A549 (cell line): ENCODE measurements at regions not wholly inside any gene's neighbourhood (a gene's known extent, or its start where the extent isn't known, plus 50 kb on each side); places are given as distances from the start of the nearest gene placed in this dataset.

Source experiments
- EP300 ChIP-seq, 2 experiments: fragments of >200 bp; sonication (Bioruptor Twin); formaldehyde crosslinking; IDR thresholded peaks; 2 replicates in 1 of 2; 3 replicates in 1 of 2; pipeline ENCODE4 v1.6.1; 2016 to 2017
- HOXB5 ChIP-seq: fragments of 250-450 bp; sonication (Bioruptor Pico); IDR thresholded peaks from 2 replicates; pipeline ENCODE4 v1.5.0; 2020; ENCODE audit warnings: mild to moderate bottlenecking, moderate library complexity
- POLR2A ChIP-seq: IDR thresholded peaks from 2 replicates; pipeline ENCODE4 v1.6.1; 2012; ENCODE audit warnings: mild to moderate bottlenecking, low read length
- RCOR1 ChIP-seq: fragments of 150-350 bp; IDR thresholded peaks from 2 replicates; pipeline ENCODE4 v1.6.1; 2014; ENCODE audit warnings: antibody characterized with exemption, low read length, low read depth
- TF ChIP-seq, protein P1 (sequence below): IDR thresholded peaks from 2 replicates; pipeline ENCODE4 v1.6.1; 2012
- TF ChIP-seq, protein P2 (sequence below): fragments of >200 bp; sonication (Bioruptor Twin); formaldehyde crosslinking; IDR thresholded peaks from 3 replicates; pipeline ENCODE4 v1.5.1; 2016

DNA sequence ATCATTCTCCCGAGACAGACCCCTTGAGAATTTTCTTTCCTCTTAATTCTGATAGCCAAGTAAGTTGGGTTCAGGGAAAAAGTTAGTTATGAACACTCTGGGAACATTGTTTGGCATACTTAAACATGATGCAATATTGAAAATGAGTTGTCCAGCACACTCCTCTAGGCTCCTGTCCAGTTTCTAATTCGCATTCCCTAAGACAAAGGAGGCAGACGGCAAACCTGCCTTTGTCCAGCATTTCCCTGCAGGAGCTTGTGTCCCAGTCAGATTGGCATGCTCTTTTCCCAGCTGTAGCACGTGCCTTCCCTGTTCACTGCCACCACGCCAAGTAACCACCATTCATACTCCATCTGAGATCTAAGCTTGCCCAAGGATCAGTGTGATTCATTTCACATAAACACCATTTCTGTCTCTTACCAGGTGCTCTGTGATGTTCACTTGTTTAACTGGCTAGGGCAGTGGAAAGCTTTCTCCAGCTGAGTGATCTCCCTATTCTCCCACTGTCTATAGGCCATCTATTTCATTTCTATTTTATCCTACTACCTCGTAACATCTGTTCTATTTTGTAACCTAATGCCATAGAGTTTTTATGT, 150.0 kb upstream of the EPB41L3 start:
- TF ChIP-seq, protein P1, sequence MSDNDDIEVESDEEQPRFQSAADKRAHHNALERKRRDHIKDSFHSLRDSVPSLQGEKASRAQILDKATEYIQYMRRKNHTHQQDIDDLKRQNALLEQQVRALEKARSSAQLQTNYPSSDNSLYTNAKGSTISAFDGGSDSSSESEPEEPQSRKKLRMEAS = no peak
- TF ChIP-seq, protein P2, sequence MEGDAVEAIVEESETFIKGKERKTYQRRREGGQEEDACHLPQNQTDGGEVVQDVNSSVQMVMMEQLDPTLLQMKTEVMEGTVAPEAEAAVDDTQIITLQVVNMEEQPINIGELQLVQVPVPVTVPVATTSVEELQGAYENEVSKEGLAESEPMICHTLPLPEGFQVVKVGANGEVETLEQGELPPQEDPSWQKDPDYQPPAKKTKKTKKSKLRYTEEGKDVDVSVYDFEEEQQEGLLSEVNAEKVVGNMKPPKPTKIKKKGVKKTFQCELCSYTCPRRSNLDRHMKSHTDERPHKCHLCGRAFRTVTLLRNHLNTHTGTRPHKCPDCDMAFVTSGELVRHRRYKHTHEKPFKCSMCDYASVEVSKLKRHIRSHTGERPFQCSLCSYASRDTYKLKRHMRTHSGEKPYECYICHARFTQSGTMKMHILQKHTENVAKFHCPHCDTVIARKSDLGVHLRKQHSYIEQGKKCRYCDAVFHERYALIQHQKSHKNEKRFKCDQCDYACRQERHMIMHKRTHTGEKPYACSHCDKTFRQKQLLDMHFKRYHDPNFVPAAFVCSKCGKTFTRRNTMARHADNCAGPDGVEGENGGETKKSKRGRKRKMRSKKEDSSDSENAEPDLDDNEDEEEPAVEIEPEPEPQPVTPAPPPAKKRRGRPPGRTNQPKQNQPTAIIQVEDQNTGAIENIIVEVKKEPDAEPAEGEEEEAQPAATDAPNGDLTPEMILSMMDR = no peak
- TF ChIP-seq RCOR1 (no peak), EP300 (IDR thresholded peaks at IDR 0.05) (no peak), HOXB5 (CRISPR knock-in tag) (no peak), POLR2A (no peak)
